GM18907 (cell line): ENCODE measurements at regions not wholly inside any gene's neighbourhood (a gene's known extent, or its start where the extent isn't known, plus 50 kb on each side); places are given as distances from the start of the nearest gene placed in this dataset.
"Not testable (repeated sequence)": the region's sequence is repeated elsewhere in the genome, so short reads cannot be mapped to it uniquely, and the experiment has no call there.

ENCODE experiments used
- ATAC-seq: cut with Tn5 transposase; IDR thresholded peaks from one replicate; pipeline ENCODE4 v1.9.1; 2021; ENCODE audit warnings: mild to moderate bottlenecking, moderate library complexity; ENCODE audit not compliant: unreplicated experiment

DNA sequence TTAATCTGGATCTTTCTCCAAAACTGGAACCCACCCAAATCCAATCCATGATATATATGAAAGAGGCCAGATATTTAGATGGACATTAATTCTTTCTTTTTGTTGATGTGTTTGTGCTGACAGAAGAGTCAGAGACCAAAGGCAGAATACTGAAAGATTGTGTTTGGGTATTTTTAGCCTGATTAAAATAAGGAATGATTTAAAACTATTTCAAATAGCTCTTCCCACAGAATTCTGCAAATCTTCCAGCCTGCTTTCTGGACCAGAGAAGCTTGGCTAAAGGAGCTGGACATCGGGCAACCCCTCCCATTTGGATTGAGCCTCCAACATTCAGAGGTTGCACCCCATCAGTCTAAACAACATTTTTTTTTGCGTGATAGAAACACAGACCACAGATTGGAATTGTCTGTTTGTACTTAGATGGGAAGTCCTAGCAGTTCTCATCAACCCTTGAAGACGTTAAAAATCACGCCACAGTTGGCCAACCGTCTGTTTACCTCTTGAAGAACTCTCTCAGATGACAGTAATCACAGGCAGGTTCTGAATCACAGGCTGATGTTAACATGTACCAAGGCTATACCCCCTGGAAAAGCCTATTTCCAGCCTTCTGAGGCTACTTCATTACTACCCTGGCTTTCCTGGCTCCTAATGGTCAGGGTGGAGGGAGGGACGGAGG is 155.2 kb upstream of the NRP1 start:
- ATAC-seq = no peak

DNA sequence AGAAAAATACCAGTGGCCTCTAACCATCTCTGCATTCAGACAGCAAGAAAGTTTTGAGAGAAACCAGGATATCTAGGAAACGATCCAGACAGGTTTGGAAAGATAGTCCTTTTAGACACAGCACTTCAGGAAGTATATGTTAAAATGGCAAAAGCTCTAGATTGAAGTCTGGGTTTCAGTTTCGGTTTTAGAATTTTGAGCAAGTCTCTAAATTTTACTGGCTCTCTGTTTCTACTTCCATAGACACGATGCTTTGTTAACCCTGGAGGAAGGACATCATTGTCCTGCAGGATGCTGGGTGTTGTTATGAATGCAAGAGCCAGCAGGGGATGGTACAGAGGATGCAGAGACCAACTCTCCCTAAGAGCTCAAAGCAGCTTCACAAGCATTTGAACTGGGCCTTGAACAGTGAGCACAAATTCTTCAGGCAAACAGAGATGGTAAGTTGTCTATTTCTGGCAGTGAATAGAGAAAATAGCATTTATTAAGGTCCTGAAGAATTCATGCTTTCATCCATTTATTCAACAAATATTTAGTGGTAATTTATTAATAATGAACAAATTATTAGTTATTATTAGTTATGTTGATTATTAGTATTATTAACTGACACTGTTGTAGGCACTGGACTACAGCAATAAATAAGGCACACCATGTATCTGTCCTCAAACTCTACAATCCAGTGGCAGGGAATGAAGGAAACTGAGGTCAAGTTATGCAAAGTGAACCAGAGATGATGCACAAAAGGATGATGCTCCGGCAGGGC is 152.7 kb upstream of the NRP1 start:
- no peak for ATAC-seq

DNA sequence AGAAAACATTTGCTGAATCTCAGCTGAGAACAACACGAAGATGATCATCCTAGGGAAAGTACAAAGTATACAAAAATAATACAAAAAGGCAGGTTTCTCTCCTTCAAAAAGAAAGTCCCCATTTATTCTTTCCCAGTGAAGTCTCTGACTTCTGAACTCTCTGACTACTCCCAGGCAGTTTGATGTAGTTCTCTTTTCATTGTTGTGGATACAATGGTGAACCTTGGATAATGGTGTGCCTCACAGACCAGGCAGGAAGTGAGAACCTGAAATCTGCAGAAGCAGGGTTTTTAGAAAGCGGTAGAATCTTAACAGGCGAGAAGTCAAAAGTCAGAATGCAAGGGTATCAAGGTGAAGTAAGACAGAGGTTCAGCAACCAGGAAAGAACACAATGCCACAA is 150.8 kb upstream of the NRP1 start:
- no peak for ATAC-seq

DNA sequence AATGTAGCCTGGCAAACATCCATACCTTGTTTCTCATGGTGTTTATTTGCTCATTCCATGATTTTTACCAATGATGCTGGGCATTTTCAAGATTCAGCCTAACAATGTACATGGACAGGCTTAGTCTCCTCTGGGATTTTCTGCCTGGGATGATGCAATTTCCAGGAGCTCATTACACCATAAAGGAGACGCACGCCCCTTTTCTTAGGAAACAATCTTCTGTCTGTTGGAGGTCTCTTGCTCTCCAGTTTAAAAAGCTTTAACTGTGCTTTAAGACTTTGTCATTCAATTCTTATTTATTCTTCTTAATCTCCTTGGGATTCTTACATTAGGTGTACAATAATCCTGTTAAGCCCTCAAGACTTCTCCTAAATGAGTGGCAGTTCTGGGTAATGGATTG is 150.3 kb upstream of the NRP1 start:
- ATAC-seq = no peak

DNA sequence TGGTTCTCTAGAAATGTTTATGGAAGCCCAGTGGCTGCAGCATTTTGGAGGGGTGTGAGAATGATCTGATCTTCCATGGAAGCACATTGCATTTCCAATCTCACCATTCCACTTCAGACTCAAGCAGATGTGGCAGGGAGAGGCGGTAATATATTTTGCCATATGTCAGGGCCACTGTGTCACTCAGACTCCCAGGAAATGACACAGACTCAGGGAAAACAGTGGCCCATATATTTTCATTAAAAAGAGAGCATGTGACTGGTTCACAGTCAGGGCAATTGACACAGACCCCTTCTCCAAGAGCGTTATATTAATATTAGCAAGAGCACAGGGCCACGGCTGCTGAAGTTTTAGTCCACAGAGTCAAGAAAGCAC is 149.3 kb upstream of the NRP1 start:
- ATAC-seq = no peak

DNA sequence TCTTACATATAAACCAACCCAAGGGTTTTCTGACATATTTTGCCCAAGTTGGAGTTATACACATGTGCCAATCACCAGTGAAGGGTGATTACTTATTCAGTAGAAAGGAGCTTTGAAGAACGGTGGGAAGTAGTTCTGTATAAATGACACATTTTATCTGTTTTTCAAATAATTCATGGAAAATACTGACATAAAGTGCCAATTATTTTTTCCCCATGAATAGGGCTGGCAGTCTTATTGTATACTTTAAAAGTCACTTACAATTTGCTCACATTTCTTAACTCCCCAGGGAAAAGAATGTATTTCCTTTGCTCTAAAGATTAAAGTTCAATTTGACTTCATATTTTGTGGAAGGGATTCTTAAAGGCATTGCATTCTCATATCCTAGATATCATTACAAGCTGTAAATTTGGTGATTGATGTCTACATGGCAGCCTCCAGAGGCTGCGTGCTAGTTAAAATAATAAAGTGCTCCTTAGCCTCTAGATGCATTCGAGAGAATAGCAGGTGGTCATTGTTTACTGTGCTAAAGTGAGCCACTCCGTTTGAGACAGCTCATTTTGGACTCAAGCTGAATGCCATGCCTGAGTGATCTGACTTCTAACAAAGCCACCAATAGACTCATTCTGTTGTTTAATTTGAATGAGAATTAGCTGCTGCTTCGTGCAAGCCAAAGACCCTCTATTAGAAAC is 148.8 kb upstream of the NRP1 start:
- no peak for ATAC-seq

DNA sequence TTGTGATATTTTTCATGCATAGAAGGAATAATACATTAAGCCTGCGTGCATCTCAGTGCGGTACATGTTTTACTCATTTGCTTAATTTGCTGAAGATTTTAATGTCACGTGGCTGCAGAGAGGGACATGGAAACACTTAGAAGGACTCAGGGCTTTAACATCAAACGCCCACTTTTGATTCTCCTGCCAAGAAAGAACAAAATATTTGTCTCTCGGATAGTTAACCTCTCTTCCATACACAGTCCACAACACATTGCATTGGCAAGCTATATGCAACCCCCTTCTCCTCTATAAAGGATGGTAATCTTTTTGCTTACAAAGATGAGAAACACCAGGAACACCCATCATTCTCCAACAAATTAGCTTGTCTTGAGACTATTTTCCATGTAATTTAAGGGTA is 148.0 kb upstream of the NRP1 start:
- ATAC-seq = no peak

DNA sequence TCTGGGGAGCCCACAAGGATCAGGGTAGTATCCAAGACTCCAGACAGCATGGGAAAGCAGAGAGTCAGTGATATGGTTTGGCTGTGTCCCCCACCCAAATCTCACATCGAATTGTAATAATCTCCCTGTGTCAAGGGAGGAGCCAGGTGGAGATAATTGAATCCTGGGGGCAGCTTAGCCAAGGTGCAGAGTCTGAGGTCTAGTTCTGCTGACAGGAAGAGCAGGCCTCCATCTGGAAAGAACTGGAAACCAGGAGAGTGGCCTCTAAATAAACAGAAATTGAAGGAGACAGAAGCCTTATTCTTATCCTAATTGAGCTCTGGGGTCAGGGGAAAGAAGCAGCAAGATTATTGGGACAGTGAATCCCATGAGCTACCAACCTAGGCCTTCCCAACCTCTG is 146.7 kb upstream of the NRP1 start:
- ATAC-seq = no peak

DNA sequence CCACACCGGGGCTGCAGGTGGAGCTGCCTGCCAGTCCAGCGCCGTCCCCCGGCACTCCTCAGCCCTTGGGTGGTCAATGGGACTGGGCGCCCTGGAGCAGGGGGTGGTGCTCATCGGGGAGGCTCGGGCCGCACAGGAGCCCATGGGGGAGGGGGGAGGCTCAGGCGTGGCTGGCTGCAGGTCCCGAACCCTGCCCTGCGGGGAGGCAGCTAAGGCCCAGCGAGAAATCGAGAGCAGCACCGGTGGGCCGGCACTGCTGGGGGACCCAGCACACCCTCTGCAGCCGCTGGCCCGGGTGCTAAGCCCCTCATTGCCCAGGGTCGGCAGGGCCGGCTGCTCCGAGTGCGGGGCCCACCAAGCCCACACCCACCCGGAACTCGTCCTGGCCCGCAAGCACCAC is 145.9 kb upstream of the NRP1 start:
- not testable (repeated sequence) for ATAC-seq

DNA sequence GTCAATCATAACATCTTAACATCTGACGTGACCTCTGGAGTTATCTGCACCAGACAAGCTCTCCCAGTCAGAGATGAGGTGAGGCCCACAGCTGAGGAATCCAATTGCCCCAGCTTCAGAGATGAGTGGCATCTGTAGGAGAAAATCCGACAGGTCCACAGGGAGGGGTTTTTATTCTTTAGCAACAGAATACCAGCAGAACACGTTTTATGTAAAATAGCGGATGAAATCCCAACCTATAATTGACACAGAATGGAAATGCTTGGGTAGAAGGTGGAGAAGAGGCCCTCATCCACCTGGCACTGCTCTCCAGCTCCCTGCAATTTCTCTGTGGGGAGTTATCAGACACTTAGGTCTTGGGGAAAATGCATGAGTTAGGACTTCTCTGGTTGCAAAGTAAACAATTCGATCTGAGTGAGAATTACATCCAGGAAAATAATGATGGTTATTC is 144.2 kb upstream of the NRP1 start:
- no peak for ATAC-seq

DNA sequence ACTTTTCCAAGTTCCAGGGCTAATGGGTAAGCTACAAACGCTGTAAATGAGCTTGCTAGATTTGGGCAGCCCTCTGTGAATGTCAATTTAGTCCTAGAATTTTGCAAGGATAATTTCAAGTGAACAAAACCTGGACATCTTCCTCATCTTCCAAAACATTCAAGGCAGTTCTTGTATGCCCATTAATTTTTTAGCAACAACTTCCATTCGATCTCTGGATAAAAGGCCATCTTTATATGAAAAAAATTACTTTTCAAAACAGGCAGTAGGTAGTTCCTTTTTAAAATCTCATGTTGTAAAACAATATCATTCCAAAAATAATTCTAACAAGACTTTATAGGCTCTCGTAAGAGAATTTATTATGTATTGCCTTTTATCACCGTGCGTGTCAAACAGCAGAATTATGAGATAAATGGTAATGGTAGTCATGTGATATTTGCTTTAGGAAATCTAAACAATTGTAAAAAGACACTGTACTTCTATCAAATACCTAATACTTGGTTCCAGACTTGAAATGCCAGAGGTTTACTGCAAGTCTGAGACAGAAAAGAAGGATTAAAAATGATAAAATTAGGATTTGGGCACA is 143.7 kb upstream of the NRP1 start:
- ATAC-seq = no peak

DNA sequence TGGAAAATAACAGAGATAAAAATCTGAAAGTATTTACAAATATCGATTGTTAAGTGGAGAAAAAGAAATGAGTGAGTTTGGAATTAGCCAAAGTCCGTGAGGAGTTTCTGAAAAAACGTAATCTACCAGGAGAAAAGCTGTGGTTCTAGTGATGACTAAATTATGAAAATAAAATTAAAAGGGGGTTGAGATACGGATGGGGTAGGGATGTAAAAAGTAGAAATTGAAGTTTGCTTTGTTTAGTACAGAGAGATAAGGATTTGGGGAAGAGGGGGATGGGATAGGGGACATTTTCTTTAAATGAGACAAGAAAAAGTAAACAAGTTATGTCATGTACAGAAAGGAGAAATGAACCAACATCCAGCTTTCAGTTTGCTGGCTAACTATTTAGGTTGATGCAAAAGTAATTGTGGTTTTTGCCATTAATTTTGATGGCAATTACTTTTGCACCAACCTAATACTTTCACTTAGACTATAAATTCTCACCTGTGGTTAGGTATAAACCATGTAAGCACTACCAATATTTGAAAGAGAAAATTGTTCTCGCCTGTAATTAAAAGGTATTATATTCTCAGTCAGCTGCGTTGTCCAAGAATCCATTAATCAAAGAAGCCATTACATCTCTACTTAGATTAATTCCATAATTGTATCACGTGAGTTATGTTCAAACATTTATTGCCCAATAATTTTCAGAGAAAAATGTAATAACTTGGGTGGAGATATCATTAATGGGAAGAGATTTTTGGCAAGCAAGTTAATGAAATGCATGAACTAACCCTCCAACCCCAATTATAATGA is 143.0 kb upstream of the NRP1 start:
- no peak for ATAC-seq

DNA sequence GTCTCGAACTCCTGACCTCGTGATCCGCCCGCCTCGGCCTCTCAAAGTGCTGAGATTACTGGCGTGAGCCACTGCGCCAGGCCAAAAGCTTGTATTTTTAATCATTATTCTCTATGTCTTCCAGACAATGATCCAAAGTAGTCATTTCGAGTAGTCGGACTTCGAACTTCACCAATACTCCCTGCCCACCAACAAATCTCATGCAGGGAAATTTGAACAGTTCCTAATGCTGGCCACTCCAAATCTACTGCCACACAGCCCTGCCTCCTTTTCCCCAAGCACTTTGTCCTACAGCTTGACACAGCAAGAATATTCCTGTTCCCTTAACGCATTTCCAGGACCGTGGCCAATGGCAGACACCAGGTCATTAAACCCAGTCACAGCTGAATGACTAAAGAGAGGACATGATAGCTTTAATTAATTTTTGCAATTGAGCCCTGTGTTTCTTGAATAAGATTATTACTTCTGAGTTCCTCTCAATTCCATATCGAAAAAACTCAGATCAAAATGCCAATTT is 142.3 kb upstream of the NRP1 start:
- ATAC-seq = no peak

DNA sequence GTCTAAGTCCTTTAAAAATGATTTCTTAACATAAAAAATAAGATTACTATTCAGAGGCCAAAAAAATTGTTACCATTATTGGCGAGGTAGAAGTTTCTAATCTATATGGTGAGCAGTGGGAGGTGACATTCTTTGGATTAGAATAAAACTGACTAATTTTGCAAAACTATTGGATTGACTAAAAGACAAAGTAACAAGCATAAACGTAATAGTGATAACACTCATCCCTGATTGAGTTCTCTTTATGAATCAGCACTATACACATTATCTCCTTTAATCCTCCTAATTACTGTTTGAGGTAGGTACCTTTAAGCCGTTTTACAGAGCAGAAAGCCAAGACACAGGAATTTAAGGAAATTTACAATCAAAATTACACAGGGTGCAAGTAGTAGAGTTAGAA is 139.2 kb upstream of the NRP1 start:
- no peak for ATAC-seq

DNA sequence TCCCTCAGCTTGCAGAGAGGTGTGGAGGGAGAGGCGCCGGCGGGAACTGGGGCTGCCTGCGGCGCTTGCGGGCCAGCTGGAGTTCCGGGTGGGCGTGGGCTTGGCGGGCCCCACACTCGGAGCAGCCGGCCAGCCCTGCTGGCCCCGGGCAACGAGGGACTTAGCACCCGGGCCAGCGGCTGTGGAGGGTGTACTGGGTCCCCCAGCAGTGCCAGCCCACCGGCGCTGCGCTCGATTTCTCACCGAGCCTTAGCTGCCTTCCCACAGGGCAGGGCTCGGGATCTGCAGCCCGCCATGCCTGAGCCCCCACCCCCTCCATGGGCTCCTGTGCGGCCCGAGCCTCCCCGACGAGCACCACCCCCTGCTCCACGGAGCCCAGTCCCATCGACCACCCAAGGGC is 133.5 kb upstream of the NRP1 start:
- ATAC-seq = not testable (repeated sequence)

DNA sequence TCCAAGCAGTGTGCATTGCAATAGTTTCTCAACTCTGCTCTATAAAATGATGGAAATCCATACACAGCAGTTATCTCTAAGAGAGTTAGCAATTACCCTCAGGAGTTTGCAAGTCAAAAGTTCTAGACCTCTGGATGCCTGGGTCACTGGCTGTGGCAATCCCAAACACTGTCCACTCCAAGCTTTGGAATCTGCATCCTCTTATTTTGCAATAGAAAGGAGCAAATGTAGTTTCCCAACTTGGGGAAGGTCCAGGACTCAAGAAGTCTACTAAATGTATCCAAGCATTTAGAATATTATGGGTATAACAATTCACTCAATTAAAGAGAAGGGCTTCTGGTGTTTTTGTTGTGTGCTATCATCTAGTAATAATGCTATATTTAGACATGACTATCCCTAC is 131.3 kb upstream of the NRP1 start:
- ATAC-seq = no peak

DNA sequence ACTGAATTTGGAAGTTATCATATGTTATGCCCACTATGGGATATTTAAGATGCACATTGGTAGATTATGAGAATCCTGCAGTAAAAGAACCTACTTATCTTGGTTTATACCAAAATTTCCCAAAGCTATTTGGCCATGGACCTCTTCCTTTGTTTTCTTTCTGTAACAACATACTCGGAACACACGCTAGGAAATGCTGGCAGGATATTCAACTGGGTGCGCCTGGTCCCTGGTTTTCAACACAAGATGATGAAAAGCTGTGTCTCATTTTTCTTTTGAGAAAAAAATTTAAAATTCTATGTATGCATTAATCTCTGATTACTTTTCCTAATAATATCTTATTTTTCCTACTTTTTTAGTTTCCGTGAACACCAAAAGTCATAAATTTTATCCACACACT is 128.5 kb upstream of the NRP1 start:
- ATAC-seq = no peak

DNA sequence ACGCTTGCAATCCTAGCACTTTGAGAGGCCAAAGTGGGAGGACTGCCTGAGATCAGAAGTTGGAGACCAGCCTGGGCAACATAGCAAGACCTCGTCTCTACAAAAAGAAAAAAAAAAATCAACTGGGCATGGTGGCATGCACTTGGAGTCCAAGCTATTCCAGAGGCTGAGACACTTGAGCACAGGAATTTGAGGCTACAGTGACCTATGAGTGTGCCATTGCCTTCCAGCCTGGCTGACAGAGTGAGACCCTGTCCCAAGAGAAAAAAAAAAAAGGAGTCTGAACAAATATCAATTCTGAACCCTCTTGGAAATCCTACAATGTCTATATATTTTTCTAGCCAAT is 126.8 kb upstream of the NRP1 start:
- ATAC-seq = no peak

DNA sequence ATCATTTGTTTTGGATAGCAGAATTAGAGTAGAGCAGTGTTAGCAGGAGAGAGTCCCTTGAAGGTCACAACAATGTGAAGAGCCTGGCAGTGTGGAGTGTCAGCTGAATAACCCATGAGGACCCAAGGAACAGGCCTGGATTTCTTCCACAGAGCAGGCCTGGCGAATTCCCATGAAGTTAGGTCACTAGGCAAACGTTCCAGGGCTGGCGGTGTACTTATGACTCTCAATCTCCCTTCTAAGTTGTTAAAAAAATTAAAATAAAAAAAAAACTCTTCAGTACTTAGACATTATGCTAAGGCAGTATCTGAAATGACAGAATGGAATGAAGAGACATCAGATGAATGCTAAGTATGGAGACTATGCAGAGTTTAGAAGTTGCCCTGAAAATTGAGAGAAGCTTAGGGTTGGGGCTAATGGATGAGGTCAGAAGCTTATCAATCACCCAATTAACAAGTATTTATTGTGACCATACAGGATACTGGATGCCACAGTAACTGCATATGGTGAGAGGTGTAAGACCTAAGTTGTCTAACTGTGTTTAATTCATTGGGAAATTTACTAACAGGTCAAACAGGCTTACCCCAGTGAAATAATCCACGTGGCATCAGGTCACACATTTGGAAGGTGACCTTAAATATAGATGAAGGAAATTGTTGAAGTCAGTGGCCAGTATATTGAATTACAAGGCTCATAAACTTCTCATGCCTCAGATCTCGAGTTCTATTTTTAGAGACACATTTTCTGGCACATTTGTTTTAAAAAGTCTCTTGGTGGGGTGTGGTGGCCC is 126.2 kb upstream of the NRP1 start:
- no peak for ATAC-seq

DNA sequence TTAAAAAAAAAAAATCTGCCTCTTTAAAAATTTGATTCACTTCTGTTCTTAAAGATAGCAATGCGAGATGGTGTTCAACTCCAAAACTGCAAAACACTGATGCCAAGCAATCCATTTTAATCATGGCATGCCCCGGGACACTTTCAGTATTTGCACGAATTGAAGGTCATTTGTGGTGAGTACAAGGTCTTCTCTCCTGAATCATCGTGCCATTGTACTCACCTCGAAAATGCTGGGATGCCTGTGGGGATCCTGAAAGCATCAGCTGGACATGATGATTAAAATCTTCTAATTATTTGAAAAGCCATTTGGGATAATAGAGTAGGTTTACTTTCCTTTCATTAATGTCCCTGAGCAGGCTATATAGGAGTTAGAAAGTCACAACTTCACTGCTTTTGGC is 125.1 kb upstream of the NRP1 start:
- ATAC-seq = no peak
